HG02610 (cell line): ENCODE measurements at regions not wholly inside any gene's neighbourhood (a gene's known extent, or its start where the extent isn't known, plus 50 kb on each side); places are given as distances from the start of the nearest gene placed in this dataset.

Experiments used
- ATAC-seq: cut with Tn5 transposase; IDR thresholded peaks from one replicate; pipeline ENCODE4 v1.9.1; 2021; ENCODE audit warnings: mild to moderate bottlenecking, moderate library complexity; ENCODE audit not compliant: unreplicated experiment

DNA sequence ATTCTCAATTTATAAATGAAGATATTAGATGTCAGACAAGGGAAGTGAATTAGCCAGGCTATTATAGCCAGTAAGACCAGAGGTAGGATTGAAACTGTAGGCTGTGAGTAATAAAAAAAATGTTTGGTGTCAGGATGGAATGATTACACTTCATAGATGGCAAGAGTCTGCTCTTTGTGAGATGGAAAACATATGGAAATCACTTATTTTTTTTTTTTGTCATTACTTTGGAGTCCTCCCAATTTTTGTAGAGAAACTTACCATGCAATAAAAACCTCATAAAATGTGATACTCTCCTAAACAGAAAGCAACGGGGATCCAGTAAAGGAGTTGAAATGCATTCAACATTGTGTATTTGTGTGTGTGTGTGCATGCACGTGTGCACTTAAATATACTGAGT, 532.7 kb upstream of the CDH8 start:
- no peak for ATAC-seq

DNA sequence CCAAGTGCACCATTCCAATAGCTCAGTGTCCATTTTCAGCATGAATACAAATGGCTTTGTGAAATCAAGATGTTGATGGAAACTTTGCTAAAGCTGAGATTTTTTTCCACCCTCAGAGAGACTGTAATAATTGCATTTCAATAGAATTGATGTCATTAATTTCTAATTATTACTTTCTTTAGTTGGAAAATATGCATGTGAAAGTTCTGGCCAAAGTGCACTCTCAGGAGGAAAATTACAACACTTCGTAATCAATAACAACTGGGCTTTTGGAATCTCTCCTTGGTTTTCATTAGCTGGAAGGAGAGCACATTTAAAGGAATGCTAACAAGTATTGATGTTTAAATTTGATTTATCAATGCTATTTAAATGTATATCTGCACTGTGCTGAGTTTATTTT, 529.5 kb upstream of the CDH8 start:
- no peak for ATAC-seq

- no peak for ATAC-seq
These were observed 528.1 kb upstream of the CDH8 start for GRCh38 chr16:62564291-62564690.

DNA sequence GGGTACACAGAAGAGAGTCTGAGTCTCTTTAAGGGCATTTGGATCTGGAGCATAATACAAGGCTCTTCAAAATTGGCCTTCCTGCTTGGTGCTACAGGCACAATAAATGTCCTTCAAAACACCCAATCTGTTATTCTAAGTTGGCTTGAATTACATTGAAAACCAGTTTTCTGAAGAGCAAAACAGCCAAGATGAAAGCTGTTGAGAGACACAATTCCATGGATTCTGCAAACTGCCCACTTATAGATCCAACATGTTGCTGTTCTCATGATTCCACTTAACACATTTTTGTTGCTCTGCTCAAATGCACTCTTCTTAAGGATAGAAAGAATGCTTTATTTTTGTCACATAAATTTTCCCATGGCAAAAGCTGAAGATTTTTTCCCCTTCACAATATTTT, 525.9 kb upstream of the CDH8 start:
- no peak for ATAC-seq

DNA sequence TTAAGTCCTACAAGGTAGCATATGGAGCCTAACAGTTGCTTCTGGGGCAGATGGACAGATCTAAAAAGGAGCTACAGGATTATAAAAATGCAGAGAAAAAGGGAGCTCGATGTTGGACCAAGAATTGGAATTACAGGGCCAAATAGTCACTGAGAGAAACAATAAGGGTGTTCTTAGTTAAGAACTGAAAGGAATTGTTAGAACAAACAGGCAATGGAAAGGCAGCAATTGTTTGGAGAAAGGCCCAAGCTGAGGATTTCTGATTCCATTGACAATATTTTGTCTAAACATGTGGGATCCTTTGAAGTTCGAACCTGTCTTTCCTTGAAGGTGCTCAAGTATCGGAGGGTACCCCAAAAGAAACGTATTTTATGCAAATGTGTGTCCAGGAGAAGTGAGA, 513.6 kb upstream of the CDH8 start:
- no peak for ATAC-seq

GRCh38 chr16:62548095-62548494, 511.9 kb upstream of the CDH8 start:
- ATAC-seq, result no peak

- ATAC-seq, result no peak
These were observed 510.5 kb upstream of the CDH8 start for GRCh38 chr16:62546701-62547100.

GRCh38 chr16:62545039-62545438, 508.8 kb upstream of the CDH8 start:
- ATAC-seq, result no peak

GRCh38 chr16:62543516-62543915, 507.3 kb upstream of the CDH8 start:
- no peak for ATAC-seq

DNA sequence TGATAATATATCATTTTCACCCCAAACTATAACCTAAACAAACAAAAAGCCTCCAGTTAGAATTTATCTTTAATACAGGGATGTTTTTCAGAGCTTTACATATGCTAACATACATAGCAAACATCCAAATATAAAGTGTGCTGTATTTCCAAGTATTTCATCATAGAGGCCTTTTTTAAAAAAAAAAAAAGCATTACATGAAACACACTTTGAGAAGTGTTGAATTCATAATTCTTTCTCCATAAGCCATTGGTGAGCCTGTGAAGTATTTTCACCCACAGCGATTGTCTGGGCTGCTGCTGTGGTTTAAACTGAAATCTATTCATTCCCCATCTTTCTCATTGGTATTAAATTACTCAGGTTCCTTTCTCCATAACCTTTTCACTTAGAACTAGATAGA, 503.4 kb upstream of the CDH8 start:
- ATAC-seq, result no peak

- ATAC-seq, result no peak
These were observed 494.2 kb upstream of the CDH8 start for GRCh38 chr16:62530426-62530825.

DNA sequence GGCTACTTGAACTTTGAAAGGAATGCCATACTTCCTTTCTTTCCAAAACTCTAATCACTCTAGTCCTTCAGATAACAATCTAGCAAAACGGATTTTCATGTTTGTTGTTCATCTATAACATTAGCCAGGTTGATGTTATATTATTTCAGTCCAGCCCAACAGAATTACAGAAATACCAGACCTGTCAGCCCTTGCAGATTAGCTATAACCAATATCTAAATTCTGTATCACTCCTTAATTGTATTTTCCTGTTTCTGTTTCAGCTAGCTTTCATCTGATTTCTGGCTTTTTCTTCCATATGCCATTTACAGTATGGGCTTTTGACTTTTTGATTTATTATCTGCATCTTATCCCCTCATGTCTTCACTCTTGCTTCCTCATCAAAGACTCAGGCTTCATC, 479.8 kb upstream of the CDH8 start:
- no peak for ATAC-seq

- ATAC-seq, result no peak
These were observed 466.8 kb upstream of the CDH8 start for GRCh38 chr16:62503073-62503472.

DNA sequence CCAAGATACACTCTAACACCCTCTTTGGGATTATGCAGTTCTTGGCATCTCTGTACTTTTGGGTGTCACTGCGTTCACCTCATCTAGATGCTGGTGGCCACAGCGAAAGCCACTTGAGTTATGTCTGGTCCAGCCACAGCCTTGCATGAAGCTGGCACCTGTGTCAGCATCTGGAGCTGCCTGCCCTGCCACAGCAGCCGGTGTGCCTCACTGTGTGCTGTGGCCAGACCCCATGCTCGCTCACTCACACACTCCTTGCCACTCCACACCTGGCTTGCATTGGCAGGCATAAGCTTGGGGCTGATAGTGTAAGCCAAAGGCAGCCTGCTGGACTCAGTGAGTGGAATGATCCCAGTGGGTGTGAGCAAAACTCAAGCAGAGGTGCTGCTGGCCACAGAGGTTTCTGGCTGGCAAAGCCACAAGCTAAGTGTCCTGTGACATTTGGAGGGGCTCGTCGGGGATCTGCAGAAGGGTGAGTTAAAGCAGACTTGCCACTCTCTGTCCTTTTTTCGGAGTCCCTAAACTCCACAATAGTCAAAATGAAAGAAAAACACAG, 442.7 kb upstream of the CDH8 start:
- no peak for ATAC-seq

GRCh38 chr16:62477796-62478195, 441.6 kb upstream of the CDH8 start:
- ATAC-seq, result no peak

- no peak for ATAC-seq
These were observed 439.3 kb upstream of the CDH8 start for GRCh38 chr16:62475573-62475972.

GRCh38 chr16:62462971-62463370, 426.7 kb upstream of the CDH8 start:
- no peak for ATAC-seq

- no peak for ATAC-seq
These were observed 414.1 kb upstream of the CDH8 start for GRCh38 chr16:62450291-62450690.

DNA sequence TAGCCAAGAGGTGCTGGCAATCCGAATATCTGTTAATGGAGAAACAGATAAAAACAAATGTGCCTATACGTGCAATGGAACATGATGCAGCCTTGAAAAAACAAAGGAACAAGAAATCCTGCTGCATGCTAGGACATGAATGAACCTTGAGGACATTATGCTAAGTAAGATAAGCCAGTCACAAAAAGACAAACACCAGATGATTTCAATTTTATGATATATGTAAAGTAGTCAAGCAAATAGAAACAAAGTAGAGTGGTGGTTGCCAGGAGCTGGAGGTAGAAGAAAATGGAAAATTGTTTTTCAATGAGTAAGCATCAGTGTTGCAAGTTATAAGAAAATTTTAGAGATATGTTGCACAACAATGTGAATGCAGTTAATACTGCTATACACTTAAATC, 409.7 kb upstream of the CDH8 start:
- no peak for ATAC-seq

DNA sequence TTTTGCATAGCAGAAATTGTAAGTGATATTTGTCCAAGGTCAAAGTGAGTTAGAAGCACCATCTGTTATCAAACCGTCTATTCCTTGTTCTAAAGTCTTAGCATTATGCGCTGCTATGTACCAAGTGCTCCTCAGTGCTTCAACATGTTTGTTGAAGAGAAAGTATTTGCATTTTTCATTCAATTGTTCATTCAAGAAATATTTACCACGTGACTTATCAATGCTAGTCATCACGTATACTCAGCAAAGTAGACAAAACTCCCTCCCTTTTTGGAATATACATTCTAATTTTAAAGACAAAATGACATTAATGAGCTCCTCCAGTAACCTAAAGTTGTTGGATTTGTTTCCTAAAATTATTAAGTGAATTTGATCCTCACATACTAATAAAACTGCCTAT, 388.0 kb upstream of the CDH8 start:
- no peak for ATAC-seq

- ATAC-seq, result no peak
These were observed 372.5 kb upstream of the CDH8 start for GRCh38 chr16:62408760-62409159.

GRCh38 chr16:62406387-62406786, 370.1 kb upstream of the CDH8 start:
- ATAC-seq, result no peak

- ATAC-seq, result no peak
These were observed 368.8 kb upstream of the CDH8 start for GRCh38 chr16:62404842-62405611.
